ENCODE measurements at regions not wholly inside any gene's neighbourhood (a gene's known extent, or its start where the extent isn't known, plus 50 kb on each side); places are given as distances from the start of the nearest gene placed in this dataset.

GRCh38 chr1:175865041-175865766, 121.8 kb upstream of the TNR start:
- DNase-seq (ENCODE audit: low read depth in 4 of 4, low spot score in 3 of 4): no peak

GRCh38 chr1:175864625-175865024, 121.2 kb upstream of the TNR start:
- DNase-seq (ENCODE audit: low read depth in 4 of 4, low spot score in 3 of 4): no peak

DNA sequence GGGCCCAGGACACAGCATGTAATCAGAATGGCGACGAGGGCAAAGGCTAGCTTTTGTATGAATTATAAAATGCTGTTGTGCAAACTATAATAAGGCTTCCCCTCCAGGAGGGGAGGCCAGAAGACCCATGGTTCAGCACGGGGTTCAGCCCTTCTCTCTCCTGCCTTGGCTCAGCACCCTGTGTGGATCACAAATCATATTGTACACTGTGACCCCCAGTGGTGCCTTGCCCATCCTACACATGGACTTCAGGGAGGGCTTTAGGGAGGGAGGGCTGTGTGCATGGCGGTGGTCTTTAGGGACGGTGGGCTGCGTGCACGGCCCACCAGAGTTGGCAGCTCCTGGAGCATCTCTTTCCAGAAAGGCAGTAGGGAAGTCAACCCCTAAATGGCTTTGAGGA, 120.8 kb upstream of the TNR start:
- no peak for DNase-seq (ENCODE audit: low read depth in 4 of 4, low spot score in 3 of 4)

DNA sequence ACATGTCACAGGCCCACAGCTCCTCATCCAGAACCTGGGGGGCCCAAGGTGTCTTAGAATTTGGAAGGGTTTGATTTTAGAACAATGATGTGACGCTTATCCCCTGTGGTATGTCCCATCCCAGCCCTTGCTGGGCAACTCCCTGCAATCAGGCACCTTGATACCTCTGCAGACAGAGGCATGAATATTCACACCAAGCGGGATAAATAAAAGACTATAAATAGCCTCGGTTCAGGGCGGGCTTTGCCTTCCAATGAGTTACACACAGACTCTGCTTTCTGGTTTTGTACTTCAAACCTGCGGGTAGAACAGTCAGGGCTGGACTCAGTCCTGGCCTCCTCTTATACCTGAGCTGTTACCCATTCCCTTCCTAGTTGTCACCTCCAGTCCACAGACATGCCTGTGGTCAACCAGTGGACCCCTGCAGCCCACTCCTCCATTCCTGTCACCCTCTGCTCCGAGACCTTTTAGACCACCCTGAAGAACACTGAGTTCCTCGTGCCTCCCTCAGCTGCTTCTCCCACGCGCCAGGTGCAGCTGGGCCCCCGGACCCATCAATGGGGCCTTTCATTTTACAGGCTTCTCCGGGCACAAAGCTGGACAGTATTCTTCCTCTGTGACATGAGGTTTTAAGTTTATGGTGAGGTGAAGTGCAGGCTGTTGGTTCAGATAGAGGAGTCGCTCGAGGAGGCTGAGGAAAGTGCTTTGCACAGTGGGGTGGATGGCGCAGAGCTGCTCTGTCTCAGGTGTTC, 120.1 kb upstream of the TNR start:
- no peak for DNase-seq (ENCODE audit: low read depth in 4 of 4, low spot score in 3 of 4)

GRCh38 chr1:175862408-175862807, 119.0 kb upstream of the TNR start:
- DNase-seq (ENCODE audit: low read depth in 4 of 4, low spot score in 3 of 4): no peak

- no peak for DNase-seq (ENCODE audit: low read depth in 4 of 4, low spot score in 3 of 4)
Measured at GRCh38 chr1:175861626-175862367, 118.4 kb upstream of the TNR start.

- DNase-seq (ENCODE audit: low read depth in 4 of 4, low spot score in 3 of 4): no peak
Measured at GRCh38 chr1:175857756-175858155, 114.4 kb upstream of the TNR start.

GRCh38 chr1:175853681-175854080, 110.3 kb upstream of the TNR start:
- DNase-seq (ENCODE audit: low read depth in 4 of 4, low spot score in 3 of 4): no peak

DNA sequence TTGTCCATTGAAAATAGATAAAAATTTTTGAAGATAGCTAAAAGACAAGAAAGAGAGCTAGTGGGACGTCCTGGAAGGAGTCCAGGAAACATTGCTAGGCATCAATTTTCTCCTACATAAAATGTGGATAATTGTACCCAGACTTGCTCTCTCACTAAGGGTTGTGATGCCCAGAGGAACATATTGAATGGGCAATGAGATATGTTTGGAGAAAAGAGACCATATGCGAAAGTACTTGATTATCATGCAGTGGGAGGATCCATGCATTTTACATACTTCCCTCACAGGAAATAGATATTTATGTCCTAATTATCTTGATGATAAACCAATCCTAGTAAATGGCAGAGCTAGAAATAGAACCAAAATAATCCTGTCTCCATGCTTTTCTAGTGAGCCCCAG, 108.4 kb upstream of the TNR start:
- DNase-seq (ENCODE audit: low read depth in 4 of 4, low spot score in 3 of 4): no peak

- no peak for DNase-seq (ENCODE audit: low read depth in 4 of 4, low spot score in 3 of 4)
Measured at GRCh38 chr1:175848329-175848728, 104.9 kb upstream of the TNR start.

GRCh38 chr1:175845985-175846384, 102.6 kb upstream of the TNR start:
- no peak for DNase-seq (ENCODE audit: low read depth in 4 of 4, low spot score in 3 of 4)

DNA sequence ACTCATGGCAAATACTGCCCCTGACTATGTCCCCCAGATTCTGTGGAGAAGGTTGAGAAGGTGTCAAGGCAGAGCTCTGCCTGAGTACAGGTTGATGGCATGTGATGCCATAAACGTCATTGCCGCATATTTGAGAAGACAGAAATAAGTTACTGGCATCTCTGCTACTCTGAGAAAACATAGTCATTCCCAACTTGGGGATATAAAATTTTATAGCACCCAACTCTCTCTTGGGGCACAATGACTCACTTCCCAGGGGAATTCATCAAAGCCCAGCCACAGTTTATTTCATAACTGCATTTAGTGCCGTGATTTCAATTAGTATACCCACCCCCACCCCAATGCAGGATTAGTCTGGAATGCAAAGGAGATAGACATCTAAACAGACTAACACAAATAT, 101.9 kb upstream of the TNR start:
- DNase-seq (ENCODE audit: low read depth in 4 of 4, low spot score in 3 of 4): no peak

GRCh38 chr1:175844877-175845276, 101.5 kb upstream of the TNR start:
- DNase-seq (ENCODE audit: low read depth in 4 of 4, low spot score in 3 of 4): no peak

DNA sequence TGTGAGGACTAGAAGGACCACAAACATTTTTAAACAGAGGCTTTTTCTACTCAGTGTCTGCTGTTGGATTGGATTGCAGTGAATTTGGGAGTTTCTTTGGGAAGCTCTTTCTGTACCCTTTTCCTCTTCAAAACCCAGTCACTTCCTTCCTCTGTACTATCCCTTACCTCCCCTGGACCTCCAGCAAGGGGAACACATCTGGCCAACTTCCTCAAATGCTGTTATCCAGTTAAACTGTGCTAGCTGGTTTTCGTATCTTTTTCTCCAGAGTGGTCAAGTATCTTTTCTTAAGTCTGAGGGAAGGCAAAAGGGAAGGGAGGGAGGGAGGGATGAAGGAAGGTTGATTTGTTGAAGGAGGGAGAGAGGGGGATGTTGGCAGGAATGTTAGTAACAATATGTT, 99.2 kb upstream of the TNR start:
- DNase-seq (ENCODE audit: low read depth in 4 of 4, low spot score in 3 of 4): no peak

DNA sequence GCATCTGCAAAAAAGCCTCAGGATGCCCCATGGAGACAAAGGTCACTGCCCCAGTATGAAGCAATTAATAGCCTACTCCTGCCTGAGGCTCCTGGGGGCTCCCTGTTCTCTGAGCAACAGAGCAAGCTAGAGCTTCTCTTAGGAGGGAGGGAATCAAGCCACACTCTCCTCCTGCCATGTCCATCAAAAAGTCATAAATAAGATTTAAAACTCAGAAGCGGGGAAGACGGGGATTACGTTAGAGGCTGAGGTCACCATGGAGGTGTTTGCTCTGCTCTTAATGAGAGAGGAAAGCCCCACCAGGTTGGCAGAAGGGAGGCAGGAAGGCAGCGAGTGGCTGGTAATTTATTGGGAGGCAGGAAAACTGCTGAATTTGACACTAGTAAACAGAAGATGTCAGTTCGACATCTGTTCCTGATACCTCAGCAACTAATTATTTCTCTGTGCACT, 98.4 kb upstream of the TNR start:
- DNase-seq (ENCODE audit: low read depth in 4 of 4, low spot score in 3 of 4): no peak

GRCh38 chr1:175840787-175841186, 97.4 kb upstream of the TNR start:
- no peak for DNase-seq (ENCODE audit: low read depth in 4 of 4, low spot score in 3 of 4)

DNA sequence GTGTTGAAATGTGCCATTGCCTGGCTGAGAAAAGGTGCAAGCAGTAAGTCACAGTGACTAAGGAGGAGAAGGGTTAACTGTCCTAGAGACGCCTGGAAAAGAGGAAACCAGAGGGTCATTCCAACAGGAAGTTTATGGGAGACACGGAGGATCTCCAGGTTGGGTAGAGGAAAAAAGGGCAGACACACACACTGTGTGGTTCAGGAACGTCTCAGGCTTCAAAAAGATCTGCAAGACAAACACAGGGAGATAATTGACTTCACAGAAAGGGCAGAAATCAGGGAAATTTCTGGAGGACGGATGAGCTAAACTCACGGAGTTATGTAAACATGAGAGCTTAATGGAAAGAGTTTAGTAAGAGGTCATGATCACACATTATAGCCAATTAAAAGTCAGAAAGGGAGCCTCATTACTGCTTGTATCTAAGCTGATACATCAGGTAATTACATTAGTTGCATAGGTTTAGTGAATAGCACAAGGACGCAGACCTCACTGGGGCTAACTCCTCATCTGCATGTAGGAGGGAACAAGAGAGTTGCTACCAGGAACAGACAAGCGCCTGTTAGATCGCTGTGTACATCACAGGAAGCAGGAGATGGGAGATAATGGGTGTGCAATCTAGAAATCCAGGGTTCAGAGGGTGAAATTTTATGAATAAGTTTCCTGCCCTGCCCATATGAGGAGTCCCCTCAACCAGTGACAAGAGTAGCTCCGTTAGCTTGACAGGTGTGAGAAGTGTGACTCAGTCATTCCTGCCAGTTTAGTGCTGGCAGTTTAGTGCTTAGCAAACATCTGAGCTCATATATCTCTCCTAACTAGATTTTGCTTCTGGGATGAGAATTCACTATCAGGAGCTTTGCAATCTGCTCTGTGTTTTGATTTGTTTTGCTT, 96.6 kb upstream of the TNR start:
- DNase-seq (ENCODE audit: low read depth in 4 of 4, low spot score in 3 of 4): no peak

DNA sequence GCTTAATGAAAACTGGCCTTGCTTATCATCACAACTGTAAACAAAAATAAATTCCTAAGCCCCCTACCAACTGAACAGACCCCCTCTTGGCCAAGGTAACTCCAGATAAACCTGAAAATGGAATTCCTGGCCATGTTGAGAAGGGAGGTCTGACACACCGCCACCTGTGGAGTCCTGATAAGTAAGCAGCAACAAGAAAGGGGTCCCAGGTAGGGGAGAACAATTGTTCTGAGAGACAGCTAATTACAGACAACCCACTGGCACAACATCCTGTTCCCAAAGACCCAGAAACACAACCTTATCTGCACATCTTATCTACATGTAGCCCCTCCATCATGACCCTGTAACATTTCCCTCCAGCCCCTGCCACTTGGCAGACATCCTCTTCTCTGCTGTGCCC, 91.2 kb upstream of the TNR start:
- no peak for DNase-seq (ENCODE audit: low read depth in 4 of 4, low spot score in 3 of 4)

DNA sequence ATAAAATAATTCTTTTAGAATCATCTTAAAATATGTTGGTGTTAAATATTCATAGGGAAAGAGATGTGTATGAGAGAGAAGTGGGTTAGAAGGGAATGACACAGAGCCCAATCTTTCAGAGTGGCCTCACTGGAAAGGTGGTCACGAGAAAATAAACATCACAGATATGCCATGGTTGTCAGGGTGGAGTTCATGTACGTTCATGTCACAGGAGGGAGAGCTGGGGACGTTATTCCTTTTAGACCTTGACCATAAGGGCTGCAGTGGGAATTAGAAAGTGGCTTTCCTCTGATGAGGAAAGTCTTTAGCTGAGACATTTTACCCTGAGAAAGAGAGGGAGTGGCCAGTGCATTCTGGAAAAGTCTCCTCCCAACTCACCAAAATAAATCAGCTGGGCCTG, 90.6 kb upstream of the TNR start:
- no peak for DNase-seq (ENCODE audit: low read depth in 4 of 4, low spot score in 3 of 4)

DNA sequence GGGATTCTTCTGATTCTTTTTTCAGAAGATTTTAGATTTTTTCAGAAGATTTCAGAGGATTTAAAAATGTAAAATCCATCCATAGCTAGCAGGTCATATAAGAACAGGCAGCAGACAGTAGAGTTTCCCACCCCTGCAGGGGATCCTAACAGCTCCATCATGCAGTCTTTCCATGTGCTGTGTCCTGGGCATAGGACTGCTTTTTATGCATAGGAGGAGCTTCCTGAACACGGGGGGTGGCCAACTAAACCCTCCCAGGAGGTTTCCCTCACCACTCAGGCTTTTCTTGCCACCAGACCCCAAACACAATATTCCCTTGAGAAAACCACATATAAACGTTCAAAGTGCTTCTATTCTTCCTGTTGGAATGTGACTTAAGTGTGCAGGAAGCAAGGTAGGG, 90.1 kb upstream of the TNR start:
- no peak for DNase-seq (ENCODE audit: low read depth in 4 of 4, low spot score in 3 of 4)

- DNase-seq (ENCODE audit: low read depth in 4 of 4, low spot score in 3 of 4): no peak
Measured at GRCh38 chr1:175830500-175830899, 87.1 kb upstream of the TNR start.

Data from left renal pelvis (tissue), 4 donors.